K562 (cell line): ENCODE measurements at regions not wholly inside any gene's neighbourhood (a gene's known extent, or its start where the extent isn't known, plus 50 kb on each side); places are given as distances from the start of the nearest gene placed in this dataset.

Source experiments
- CREB1 ChIP-seq, 2 experiments: sonication (generic) in 1 of 2; formaldehyde crosslinking in 1 of 2; IDR thresholded peaks; 2 replicates each; pipeline versions ENCODE4 v1.6.1 to v1.8.0; 2012 to 2022; ENCODE audit warnings: inconsistent platforms in 1 of 2, mild to moderate bottlenecking in 1 of 2, missing genetic modification reagents in 1 of 2, moderate library complexity in 1 of 2
- DNMT1 ChIP-seq: fragments of 450-650 bp; IDR thresholded peaks from 2 replicates; pipeline ENCODE4 v1.6.1; 2016; ENCODE audit warnings: antibody characterized with exemption, mild to moderate bottlenecking
- EP300 ChIP-seq: IDR thresholded peaks from 2 replicates; pipeline ENCODE4 v1.6.1; 2012; ENCODE audit warnings: low read length, improper control_type of control experiment
- ESRRB ChIP-seq: fragments of 250-450 bp; sonication (Bioruptor Pico); IDR thresholded peaks from 2 replicates; pipeline ENCODE4 v1.5.0; 2020; ENCODE audit warnings: mild to moderate bottlenecking, moderate library complexity, borderline replicate concordance
- ETV5 ChIP-seq: sonication (generic); formaldehyde crosslinking; IDR thresholded peaks from 2 replicates; pipeline ENCODE4 v1.4.0; 2020; ENCODE audit warnings: low read depth, mild to moderate bottlenecking, missing genetic modification reagents
- HCFC1 ChIP-seq: IDR thresholded peaks from 2 replicates; pipeline ENCODE4 v1.6.1; 2012; ENCODE audit warnings: low read depth, low read length, improper control_type of control experiment
- HDAC6 ChIP-seq: IDR thresholded peaks from 2 replicates; pipeline ENCODE4 v1.6.1; 2012; ENCODE audit warnings: low read depth, mild to moderate bottlenecking, control low read depth, inconsistent platforms, low read length, moderate library complexity
- HINFP ChIP-seq: fragments of 450-650 bp; conservative IDR thresholded peaks from 2 replicates; pipeline ENCODE4 v1.6.1; 2016; ENCODE audit warnings: missing genetic modification characterization, low read depth, mild to moderate bottlenecking, control low read depth, missing compliant biosample characterization
- HMG20B ChIP-seq: fragments of 250-450 bp; sonication (Bioruptor Pico); IDR thresholded peaks from 2 replicates; pipeline ENCODE4 v1.5.0; 2021; ENCODE audit warnings: mild to moderate bottlenecking
- ILK ChIP-seq: fragments of 450-650 bp; IDR thresholded peaks from 2 replicates; pipeline ENCODE4 v1.6.1; 2016; ENCODE audit warnings: missing genetic modification characterization, low read depth, mild to moderate bottlenecking, missing compliant biosample characterization, moderate library complexity, borderline replicate concordance
- MBD2 ChIP-seq: sonication (generic); IDR thresholded peaks from 2 replicates; pipeline ENCODE4 v1.6.1; 2016; ENCODE audit warnings: low read depth, borderline replicate concordance
- MED1 ChIP-seq: sonication (generic); formaldehyde crosslinking; IDR thresholded peaks from 2 replicates; pipeline ENCODE4 v1.8.1; 2023; ENCODE audit warnings: missing genetic modification reagents, borderline replicate concordance
- NR2F6 ChIP-seq: fragments of 450-650 bp; formaldehyde crosslinking; IDR thresholded peaks from 2 replicates; pipeline ENCODE4 v1.4.0; 2020; ENCODE audit warnings: mild to moderate bottlenecking
- NRF1 ChIP-seq, 2 experiments: fragments of 450-650 bp; IDR thresholded peaks in 1 of 2; conservative IDR thresholded peaks in 1 of 2; 2 replicates each; pipeline ENCODE4 v1.6.1; 2014; ENCODE audit warnings: mild to moderate bottlenecking in 2 of 2
- RAD21 ChIP-seq, 2 experiments: fragments of 250-450 bp in 1 of 2; fragments of 450-650 bp in 1 of 2; sonication (Bioruptor Pico) in 1 of 2; formaldehyde crosslinking in 1 of 2; IDR thresholded peaks in 1 of 2; conservative IDR thresholded peaks in 1 of 2; 2 replicates each; pipeline versions ENCODE4 v1.4.0 to v1.8.0; 2020 to 2022; ENCODE audit warnings: mild to moderate bottlenecking in 2 of 2, moderate library complexity in 1 of 2
- RBM22 ChIP-seq: fragments of 200-400 bp; formaldehyde crosslinking; IDR thresholded peaks from 2 replicates; pipeline ENCODE4 v1.6.1; 2018; ENCODE audit warnings: low read length, low read depth; ENCODE audit not compliant: poor library complexity, severe bottlenecking
- RCOR1 ChIP-seq, 2 experiments: IDR thresholded peaks; 2 replicates each; pipeline ENCODE4 v1.6.1; 2012; ENCODE audit warnings: low read depth in 2 of 2, low read length in 2 of 2, borderline replicate concordance in 1 of 2, improper control_type of control experiment in 1 of 2
- RFX5 ChIP-seq: IDR thresholded peaks from 2 replicates; pipeline ENCODE4 v1.6.1; 2011; ENCODE audit warnings: low read depth, mild to moderate bottlenecking, improper control_type of control experiment, low read length
- RNF2 ChIP-seq: sonication (generic); IDR thresholded peaks from 2 replicates; pipeline ENCODE4 v1.6.1; 2016
- RUNX1 ChIP-seq: sonication (generic); IDR thresholded peaks from 2 replicates; pipeline ENCODE4 v1.6.1; 2016; ENCODE audit warnings: antibody characterized with exemption, low read depth
- SMAD2 ChIP-seq: fragments of 150-350 bp; IDR thresholded peaks from 2 replicates; pipeline ENCODE4 v1.6.1; 2014; ENCODE audit warnings: low read depth, mild to moderate bottlenecking, low read length
- SMC3 ChIP-seq: conservative IDR thresholded peaks from 2 replicates; pipeline ENCODE4 v1.6.1; 2011; ENCODE audit warnings: low read depth, low read length, improper control_type of control experiment; ENCODE audit not compliant: insufficient read depth
- SPI1 ChIP-seq: IDR thresholded peaks from 2 replicates; pipeline ENCODE4 v1.6.1; 2011; ENCODE audit warnings: low read depth, low read length, control low read depth, borderline replicate concordance
- TEAD2 ChIP-seq: fragments of 450-650 bp; IDR thresholded peaks from 2 replicates; pipeline ENCODE4 v1.6.1; 2016; ENCODE audit warnings: missing genetic modification characterization, control low read depth, missing compliant biosample characterization
- THRB ChIP-seq: fragments of 450-650 bp; formaldehyde crosslinking; conservative IDR thresholded peaks from 2 replicates; pipeline ENCODE4 v1.4.0; 2022; ENCODE audit warnings: mild to moderate bottlenecking, missing genetic modification characterization
- TOE1 ChIP-seq, 2 experiments: fragments of 450-650 bp in 1 of 2; sonication (generic) in 1 of 2; formaldehyde crosslinking in 1 of 2; IDR thresholded peaks; 2 replicates each; pipeline versions ENCODE4 v1.7.1 to v1.8.0; 2016 to 2022; ENCODE audit warnings: borderline replicate concordance in 2 of 2, mild to moderate bottlenecking in 2 of 2, antibody characterized with exemption in 1 of 2, inconsistent platforms in 1 of 2, low read depth in 1 of 2, missing genetic modification reagents in 1 of 2, moderate library complexity in 1 of 2
- ZFPM2 ChIP-seq: fragments of 250-450 bp; sonication (Bioruptor Pico); IDR thresholded peaks from 2 replicates; pipeline ENCODE4 v1.5.1; 2022; ENCODE audit warnings: mild to moderate bottlenecking
- ZNF197 ChIP-seq: fragments of 200-800 bp; sonication (Bioruptor generic); IDR thresholded peaks from 2 replicates; pipeline ENCODE4 v1.6.1; 2016; ENCODE audit warnings: low read depth, missing genetic modification characterization, missing compliant biosample characterization
- ZNF507 ChIP-seq: conservative IDR thresholded peaks from 2 replicates; pipeline ENCODE4 v1.6.1; 2017; ENCODE audit warnings: missing genetic modification characterization, missing compliant biosample characterization

- no peak for TF ChIP-seq HCFC1
- no peak for TF ChIP-seq TEAD2
- TF ChIP-seq HDAC6, result no peak
- TF ChIP-seq MED1 (CRISPR knock-in tag), result no peak
- no peak for TF ChIP-seq MBD2
- TF ChIP-seq RNF2, result 0 out of 2 replicates have a peak, but pooled peaks have one; percentile 22
- peak; percentile 44; the same call in 1 of the 2 replicates for TF ChIP-seq ZNF197 (CRISPR knock-in tag)
- TF ChIP-seq SMAD2, result no peak
- no peak for TF ChIP-seq ZFPM2 (CRISPR knock-in tag)
- TF ChIP-seq RCOR1 (IDR thresholded peaks at IDR 0.05; ENCODE audit: borderline replicate concordance in 1 of 2, low read depth in 2 of 2, low read length in 2 of 2), result peak in 1 of 2 experiments; percentile 26; a peak in 1 of 4 replicates
- no peak for TF ChIP-seq ZNF507 (tag)
- peak; percentile 27; the same call in 1 of the 2 replicates for TF ChIP-seq SPI1
- no peak for TF ChIP-seq NR2F6 (CRISPR knock-in tag)
- TF ChIP-seq ESRRB (CRISPR knock-in tag), result no peak
- peak; percentile 86 for TF ChIP-seq RAD21 (CRISPR knock-in tag; conservative IDR thresholded peaks at IDR 0.05 in 1 of 2, IDR thresholded peaks at IDR 0.05 in 1 of 2)
- no peak for TF ChIP-seq RUNX1
- no peak for TF ChIP-seq HINFP (tag)
- no peak for TF ChIP-seq NRF1 (conservative IDR thresholded peaks at IDR 0.05 in 1 of 2, IDR thresholded peaks at IDR 0.05 in 1 of 2)
- TF ChIP-seq RFX5, result no peak
- no peak for TF ChIP-seq CREB1 (IDR thresholded peaks at IDR 0.05)
- TF ChIP-seq CREB1 (CRISPR knock-in tag; IDR thresholded peaks at IDR 0.05), result no peak
- no peak for TF ChIP-seq THRB (CRISPR knock-in tag)
- no peak for TF ChIP-seq DNMT1
- TF ChIP-seq HMG20B (CRISPR knock-in tag), result no peak
- TF ChIP-seq ETV5 (CRISPR knock-in tag), result peak; percentile 77
- peak; percentile 72 for TF ChIP-seq SMC3
- no peak for TF ChIP-seq RBM22
- TF ChIP-seq ILK, result no peak
- TF ChIP-seq EP300, result peak; percentile 37; the same call in 1 of the 2 replicates
- no peak for TF ChIP-seq TOE1 (IDR thresholded peaks at IDR 0.05; ENCODE audit: borderline replicate concordance)
- no peak for TF ChIP-seq TOE1 (CRISPR knock-in tag; IDR thresholded peaks at IDR 0.05; ENCODE audit: borderline replicate concordance, low read depth)
Measured at GRCh38 chr4:53908661-53909078, 155.7 kb downstream of the CHIC2 start (continued).
